ENCODE measurements at regions not wholly inside any gene's neighbourhood (a gene's known extent, or its start where the extent isn't known, plus 50 kb on each side); places are given as distances from the start of the nearest gene placed in this dataset.
"Not testable (repeated sequence)": the region's sequence is repeated elsewhere in the genome, so short reads cannot be mapped to it uniquely, and the experiment has no call there.

DNA sequence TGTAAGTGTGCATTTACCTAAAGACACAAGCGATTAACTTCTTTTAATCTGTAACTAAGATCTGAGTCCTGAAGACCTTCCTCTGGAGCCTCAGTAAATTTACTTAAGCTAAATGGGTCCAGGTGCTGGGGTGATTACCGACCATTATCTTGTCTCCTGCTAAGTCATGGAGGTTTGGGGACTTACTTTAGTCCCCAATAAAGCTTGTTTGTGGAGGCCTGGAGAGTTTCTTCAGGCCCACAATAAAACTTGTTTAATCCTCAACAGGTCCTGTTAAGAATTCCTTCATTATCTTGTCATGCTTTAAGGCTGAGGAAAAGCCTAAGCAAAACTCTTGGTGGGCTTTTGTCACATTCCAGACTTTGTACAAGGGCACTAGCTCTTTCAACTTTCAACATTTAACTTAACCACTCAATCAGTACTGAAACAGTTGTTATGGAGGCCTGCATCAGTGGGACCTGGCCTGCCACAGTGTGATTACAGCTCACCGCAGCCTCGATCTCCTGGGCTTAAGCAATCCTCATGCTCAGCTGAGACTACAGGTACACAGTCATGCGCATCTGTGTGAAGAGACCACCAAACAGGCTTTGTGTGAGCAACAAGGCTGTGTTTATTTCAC, 84.0 kb downstream of the FMO4 start:
- Histone ChIP-seq H3K4me3 (ENCODE audit: low read length in 2 of 2) (no peak overlapping the region), H3K27me3 (ENCODE audit: control insufficient read depth in 2 of 2, insufficient read depth in 2 of 2, low read length in 2 of 2) (no peaks in the 10 kb centered on the region), H3K4me1 (ENCODE audit: control insufficient read depth in 2 of 2, insufficient read depth in 2 of 2, low read length in 2 of 2) (no peaks in the 10 kb centered on the region), H3K36me3 (ENCODE audit: control insufficient read depth in 2 of 2, insufficient read depth in 2 of 2, low read length in 2 of 2) (no peaks in the 10 kb centered on the region), H3K9ac (ENCODE audit: low read depth in 1 of 2, low read length in 2 of 2) (no peak overlapping the region), H3K9me3 (ENCODE audit: control insufficient read depth in 2 of 2, low read length in 2 of 2) (no peaks in the 10 kb centered on the region), H3K27ac (ENCODE audit: low read depth in 2 of 2, low read length in 2 of 2) (no peak overlapping the region)

DNA sequence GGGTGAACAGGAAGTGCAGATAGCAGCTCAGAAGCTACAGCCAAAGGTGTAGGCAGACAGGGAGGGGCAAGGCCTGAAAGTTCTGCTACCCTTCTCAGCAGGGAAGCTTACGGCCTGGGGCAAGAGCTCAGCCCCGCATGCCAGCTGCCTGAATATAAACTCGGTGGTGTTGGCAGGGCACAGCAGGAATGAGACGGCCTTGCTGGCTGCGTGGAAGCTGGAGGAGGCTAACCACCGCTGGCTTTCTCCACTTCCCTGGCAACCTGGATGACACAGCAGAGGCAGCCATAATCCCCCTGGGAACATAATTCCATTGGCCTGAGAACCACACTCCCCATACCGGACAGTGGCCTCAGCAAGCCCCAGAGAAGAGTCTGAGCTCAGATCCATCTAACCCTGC, 81.9 kb upstream of the PRRC2C start:
- H3K4me1 ChIP-seq (ENCODE audit: control insufficient read depth in 2 of 2, insufficient read depth in 2 of 2, low read length in 2 of 2): no peaks in the 10 kb centered on the region
- H3K9me3 ChIP-seq (ENCODE audit: control insufficient read depth in 2 of 2, low read length in 2 of 2): no peaks in the 10 kb centered on the region
- no peak overlapping the region for H3K4me3 ChIP-seq (ENCODE audit: low read length in 2 of 2)
- H3K27ac ChIP-seq (ENCODE audit: low read depth in 2 of 2, low read length in 2 of 2): no peak overlapping the region
- H3K9ac ChIP-seq (ENCODE audit: low read depth in 1 of 2, low read length in 2 of 2): no peak overlapping the region
- no peaks in the 10 kb centered on the region for H3K36me3 ChIP-seq (ENCODE audit: control insufficient read depth in 2 of 2, insufficient read depth in 2 of 2, low read length in 2 of 2)
- no peaks in the 10 kb centered on the region for H3K27me3 ChIP-seq (ENCODE audit: control insufficient read depth in 2 of 2, insufficient read depth in 2 of 2, low read length in 2 of 2)

DNA sequence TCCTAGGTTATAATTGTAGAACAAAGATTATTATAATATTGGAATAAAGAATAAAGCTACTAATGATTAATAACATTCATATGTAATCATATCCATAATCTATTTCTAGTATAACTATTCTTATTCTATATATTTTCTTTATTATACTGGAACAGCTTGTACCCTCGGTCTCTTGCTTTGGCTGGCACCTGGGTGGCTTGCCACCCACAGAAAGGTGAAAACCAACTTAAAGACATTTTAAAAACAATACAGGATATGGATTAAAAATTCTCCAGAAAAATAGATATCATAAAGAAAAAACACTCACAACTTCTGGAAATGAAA, 80.0 kb upstream of the PRRC2C start:
- Histone ChIP-seq H3K27ac (ENCODE audit: low read depth in 2 of 2, low read length in 2 of 2) (no peak overlapping the region), H3K27me3 (ENCODE audit: control insufficient read depth in 2 of 2, insufficient read depth in 2 of 2, low read length in 2 of 2) (no peaks in the 10 kb centered on the region), H3K36me3 (ENCODE audit: control insufficient read depth in 2 of 2, insufficient read depth in 2 of 2, low read length in 2 of 2) (no peaks in the 10 kb centered on the region), H3K9me3 (ENCODE audit: control insufficient read depth in 2 of 2, low read length in 2 of 2) (no peaks in the 10 kb centered on the region), H3K4me1 (ENCODE audit: control insufficient read depth in 2 of 2, insufficient read depth in 2 of 2, low read length in 2 of 2) (no peaks in the 10 kb centered on the region), H3K9ac (ENCODE audit: low read depth in 1 of 2, low read length in 2 of 2) (no peak overlapping the region), H3K4me3 (ENCODE audit: low read length in 2 of 2) (no peak overlapping the region)

DNA sequence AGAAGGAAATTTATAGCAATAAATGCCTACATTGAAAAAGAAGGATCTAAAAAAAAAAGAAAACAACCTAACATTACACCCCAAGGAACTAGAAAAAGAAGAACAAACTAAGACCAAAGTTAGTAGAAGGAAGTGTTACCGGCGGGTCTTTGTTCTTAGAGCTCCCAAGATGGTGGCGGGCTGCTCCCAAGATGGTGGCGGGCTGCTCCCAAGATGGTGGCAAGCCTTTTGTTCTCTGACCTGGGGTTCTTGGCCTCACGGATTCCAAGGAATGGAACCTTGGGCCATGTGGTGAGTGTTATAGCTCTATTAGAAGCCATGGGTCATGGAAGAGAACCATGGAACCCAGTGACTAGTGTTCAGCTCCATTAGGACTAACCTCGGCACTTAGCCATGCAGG, 71.8 kb upstream of the PRRC2C start:
- H3K36me3 ChIP-seq (ENCODE audit: control insufficient read depth in 2 of 2, insufficient read depth in 2 of 2, low read length in 2 of 2); H3K27me3 ChIP-seq (ENCODE audit: control insufficient read depth in 2 of 2, insufficient read depth in 2 of 2, low read length in 2 of 2); H3K4me3 ChIP-seq (ENCODE audit: low read length in 2 of 2); H3K9ac ChIP-seq (ENCODE audit: low read depth in 1 of 2, low read length in 2 of 2); H3K4me1 ChIP-seq (ENCODE audit: control insufficient read depth in 2 of 2, insufficient read depth in 2 of 2, low read length in 2 of 2); H3K27ac ChIP-seq (ENCODE audit: low read depth in 2 of 2, low read length in 2 of 2); H3K9me3 ChIP-seq (ENCODE audit: control insufficient read depth in 2 of 2, low read length in 2 of 2): not testable (repeated sequence)

DNA sequence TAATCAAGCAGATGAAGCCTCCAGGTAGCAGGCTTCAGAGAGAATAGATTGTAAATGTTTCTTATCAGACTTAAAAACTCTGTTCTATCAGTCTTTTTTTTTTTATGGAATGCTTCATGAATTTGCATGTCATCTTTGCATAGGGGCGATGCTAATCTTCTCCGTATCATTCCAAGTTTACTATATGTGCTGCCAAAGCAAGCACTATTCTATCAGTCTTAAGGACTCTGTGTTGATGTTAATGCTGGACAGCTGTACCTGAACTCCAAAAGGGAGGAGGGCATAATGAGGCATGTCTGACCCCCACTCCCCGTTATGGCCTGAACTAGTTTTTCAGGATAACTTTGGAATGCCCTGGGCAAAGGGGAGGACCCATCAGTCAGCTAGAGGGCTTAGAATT, 66.8 kb upstream of the PRRC2C start:
- no peak overlapping the region for H3K27ac ChIP-seq (ENCODE audit: low read depth in 2 of 2, low read length in 2 of 2)
- H3K27me3 ChIP-seq (ENCODE audit: control insufficient read depth in 2 of 2, insufficient read depth in 2 of 2, low read length in 2 of 2): no peaks in the 10 kb centered on the region
- H3K36me3 ChIP-seq (ENCODE audit: control insufficient read depth in 2 of 2, insufficient read depth in 2 of 2, low read length in 2 of 2): no peaks in the 10 kb centered on the region
- no peaks in the 10 kb centered on the region for H3K4me1 ChIP-seq (ENCODE audit: control insufficient read depth in 2 of 2, insufficient read depth in 2 of 2, low read length in 2 of 2)
- no peaks in the 10 kb centered on the region for H3K9me3 ChIP-seq (ENCODE audit: control insufficient read depth in 2 of 2, low read length in 2 of 2)
- H3K4me3 ChIP-seq (ENCODE audit: low read length in 2 of 2): no peak overlapping the region
- H3K9ac ChIP-seq (ENCODE audit: low read depth in 1 of 2, low read length in 2 of 2): no peak overlapping the region

DNA sequence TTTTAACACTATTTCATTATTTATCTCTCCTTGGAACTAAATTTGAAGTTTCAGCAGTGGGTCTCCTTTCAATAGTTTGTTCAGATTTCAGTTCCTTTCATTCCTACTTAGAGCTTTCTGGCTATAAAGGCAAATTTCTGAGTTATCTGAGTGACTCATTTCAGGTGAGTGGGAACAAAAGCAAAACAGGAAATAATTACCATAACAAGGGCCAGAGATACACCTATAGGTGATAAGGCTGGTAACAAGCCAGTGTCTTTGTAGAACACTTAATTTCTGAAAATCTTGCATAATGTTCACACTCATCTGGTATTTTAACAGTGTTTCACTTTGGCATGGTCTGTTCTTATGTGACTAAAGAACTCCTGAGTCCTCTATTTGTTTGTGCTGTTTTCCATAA, 64.5 kb upstream of the PRRC2C start:
- no peaks in the 10 kb centered on the region for H3K4me1 ChIP-seq (ENCODE audit: control insufficient read depth in 2 of 2, insufficient read depth in 2 of 2, low read length in 2 of 2)
- no peak overlapping the region for H3K27ac ChIP-seq (ENCODE audit: low read depth in 2 of 2, low read length in 2 of 2)
- H3K36me3 ChIP-seq (ENCODE audit: control insufficient read depth in 2 of 2, insufficient read depth in 2 of 2, low read length in 2 of 2): no peaks in the 10 kb centered on the region
- H3K9ac ChIP-seq (ENCODE audit: low read depth in 1 of 2, low read length in 2 of 2): no peak overlapping the region
- H3K27me3 ChIP-seq (ENCODE audit: control insufficient read depth in 2 of 2, insufficient read depth in 2 of 2, low read length in 2 of 2): no peaks in the 10 kb centered on the region
- H3K4me3 ChIP-seq (ENCODE audit: low read length in 2 of 2): no peak overlapping the region
- H3K9me3 ChIP-seq (ENCODE audit: control insufficient read depth in 2 of 2, low read length in 2 of 2): no peaks in the 10 kb centered on the region

DNA sequence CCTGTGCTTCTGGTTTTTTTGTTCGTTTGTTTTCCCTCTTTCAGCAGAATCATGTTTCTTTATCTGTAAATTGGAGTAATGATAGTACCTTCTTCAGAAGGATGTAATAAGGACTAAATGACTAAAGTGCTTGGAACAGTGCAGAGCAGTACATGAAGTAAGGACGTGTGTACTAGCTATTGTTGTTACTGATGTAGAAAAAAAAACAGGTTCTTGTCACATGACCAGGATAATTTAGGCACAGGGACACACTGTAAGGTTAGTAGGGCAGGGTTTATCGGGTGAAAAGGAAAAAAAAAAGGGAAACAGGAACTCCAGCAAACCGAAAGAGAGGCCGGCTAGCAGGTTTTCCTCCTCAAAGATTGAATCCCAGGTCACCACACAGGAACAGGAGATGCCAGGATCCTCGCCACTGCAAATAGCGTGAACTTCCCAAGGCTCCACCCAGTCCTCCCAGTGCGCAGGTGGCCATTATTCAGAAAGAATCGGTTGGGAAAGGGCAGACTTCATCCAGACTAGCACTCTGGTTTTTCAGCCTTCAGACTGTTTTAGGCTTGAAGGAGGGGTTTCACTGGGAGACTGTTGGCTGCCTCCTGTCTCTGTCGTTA, 63.8 kb upstream of the PRRC2C start:
- H3K36me3 ChIP-seq (ENCODE audit: control insufficient read depth in 2 of 2, insufficient read depth in 2 of 2, low read length in 2 of 2): no peaks in the 10 kb centered on the region
- H3K4me3 ChIP-seq (ENCODE audit: low read length in 2 of 2): no peak overlapping the region
- no peaks in the 10 kb centered on the region for H3K9me3 ChIP-seq (ENCODE audit: control insufficient read depth in 2 of 2, low read length in 2 of 2)
- H3K27me3 ChIP-seq (ENCODE audit: control insufficient read depth in 2 of 2, insufficient read depth in 2 of 2, low read length in 2 of 2): no peaks in the 10 kb centered on the region
- no peaks in the 10 kb centered on the region for H3K4me1 ChIP-seq (ENCODE audit: control insufficient read depth in 2 of 2, insufficient read depth in 2 of 2, low read length in 2 of 2)
- no peak overlapping the region for H3K27ac ChIP-seq (ENCODE audit: low read depth in 2 of 2, low read length in 2 of 2)
- H3K9ac ChIP-seq (ENCODE audit: low read depth in 1 of 2, low read length in 2 of 2): no peak overlapping the region

DNA sequence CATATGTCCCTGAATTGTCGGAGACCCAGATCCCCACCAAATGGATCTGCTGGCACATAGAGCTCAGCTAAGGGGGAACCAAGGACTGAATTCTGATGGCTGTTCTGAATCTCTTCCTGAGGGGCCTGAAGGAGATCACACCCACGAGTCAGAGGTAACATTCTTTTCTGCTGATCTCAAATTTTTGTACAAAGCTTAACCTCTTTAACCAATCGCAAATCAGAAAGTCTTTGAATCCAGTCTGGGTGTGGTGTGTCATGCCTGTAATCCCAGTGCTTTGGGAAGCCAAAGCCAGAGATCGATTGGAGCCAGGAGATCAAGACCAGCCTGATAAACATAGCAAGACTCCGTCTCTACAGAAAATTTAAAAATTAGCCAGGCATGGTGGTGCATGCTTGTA, 62.8 kb upstream of the PRRC2C start:
- H3K27me3 ChIP-seq (ENCODE audit: control insufficient read depth in 2 of 2, insufficient read depth in 2 of 2, low read length in 2 of 2): no peaks in the 10 kb centered on the region
- no peak overlapping the region for H3K9ac ChIP-seq (ENCODE audit: low read depth in 1 of 2, low read length in 2 of 2)
- H3K4me3 ChIP-seq (ENCODE audit: low read length in 2 of 2): no peak overlapping the region
- H3K36me3 ChIP-seq (ENCODE audit: control insufficient read depth in 2 of 2, insufficient read depth in 2 of 2, low read length in 2 of 2): no peaks in the 10 kb centered on the region
- no peaks in the 10 kb centered on the region for H3K4me1 ChIP-seq (ENCODE audit: control insufficient read depth in 2 of 2, insufficient read depth in 2 of 2, low read length in 2 of 2)
- H3K9me3 ChIP-seq (ENCODE audit: control insufficient read depth in 2 of 2, low read length in 2 of 2): no peaks in the 10 kb centered on the region
- H3K27ac ChIP-seq (ENCODE audit: low read depth in 2 of 2, low read length in 2 of 2): no peak overlapping the region

DNA sequence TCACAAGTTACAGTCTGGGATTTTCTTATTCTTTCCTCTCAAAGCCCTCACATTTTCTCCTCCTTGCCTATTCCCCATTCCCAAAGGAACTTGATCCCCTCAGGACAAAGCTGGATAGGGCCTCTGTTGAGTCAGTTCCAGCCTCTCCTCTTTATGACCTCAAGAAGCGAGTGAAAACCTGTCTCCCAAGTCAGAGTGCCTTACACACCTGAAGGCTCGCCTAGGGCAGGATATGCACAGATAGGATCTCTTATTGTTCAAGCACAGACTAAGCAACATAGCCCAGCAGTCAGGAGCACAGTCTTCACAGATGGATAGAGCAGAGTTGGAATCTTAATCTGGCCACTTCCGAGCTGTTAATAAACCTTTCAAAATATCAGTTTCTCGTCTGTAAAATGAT, 60.8 kb upstream of the PRRC2C start:
- Histone ChIP-seq H3K9me3 (ENCODE audit: control insufficient read depth in 2 of 2, low read length in 2 of 2) (no peaks in the 10 kb centered on the region), H3K27ac (ENCODE audit: low read depth in 2 of 2, low read length in 2 of 2) (no peak overlapping the region), H3K36me3 (ENCODE audit: control insufficient read depth in 2 of 2, insufficient read depth in 2 of 2, low read length in 2 of 2) (no peaks in the 10 kb centered on the region), H3K27me3 (ENCODE audit: control insufficient read depth in 2 of 2, insufficient read depth in 2 of 2, low read length in 2 of 2) (no peaks in the 10 kb centered on the region), H3K4me1 (ENCODE audit: control insufficient read depth in 2 of 2, insufficient read depth in 2 of 2, low read length in 2 of 2) (no peaks in the 10 kb centered on the region), H3K9ac (ENCODE audit: low read depth in 1 of 2, low read length in 2 of 2) (no peak overlapping the region), H3K4me3 (ENCODE audit: low read length in 2 of 2) (no peak overlapping the region)

DNA sequence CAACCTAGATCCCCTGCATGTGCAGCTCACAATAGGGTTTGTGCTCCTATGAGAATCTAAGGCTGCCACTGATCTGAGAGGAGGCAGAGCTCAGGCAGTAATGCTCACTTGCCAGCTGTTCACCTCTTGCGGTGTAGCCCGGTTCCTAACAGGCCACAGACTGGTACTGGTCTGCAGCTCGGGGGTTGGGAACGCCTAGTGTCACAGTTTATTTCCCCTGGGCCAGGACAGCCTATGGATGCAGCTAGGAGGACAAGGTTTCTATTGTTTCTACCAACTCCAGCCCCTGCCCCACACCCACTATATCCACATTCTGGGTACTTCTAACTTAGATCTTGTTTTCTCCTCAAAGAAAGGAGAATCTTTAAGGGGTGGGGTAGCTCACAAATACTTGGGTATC, 58.7 kb upstream of the PRRC2C start:
- Histone ChIP-seq H3K36me3 (ENCODE audit: control insufficient read depth in 2 of 2, insufficient read depth in 2 of 2, low read length in 2 of 2) (no peaks in the 10 kb centered on the region), H3K27me3 (ENCODE audit: control insufficient read depth in 2 of 2, insufficient read depth in 2 of 2, low read length in 2 of 2) (no peaks in the 10 kb centered on the region), H3K4me1 (ENCODE audit: control insufficient read depth in 2 of 2, insufficient read depth in 2 of 2, low read length in 2 of 2) (no peaks in the 10 kb centered on the region), H3K9me3 (ENCODE audit: control insufficient read depth in 2 of 2, low read length in 2 of 2) (no peaks in the 10 kb centered on the region), H3K4me3 (ENCODE audit: low read length in 2 of 2) (no peak overlapping the region), H3K27ac (ENCODE audit: low read depth in 2 of 2, low read length in 2 of 2) (no peak overlapping the region), H3K9ac (ENCODE audit: low read depth in 1 of 2, low read length in 2 of 2) (no peak overlapping the region)
